Mesenchymal stem cell (in vitro differentiated cells and primary cell): ENCODE measurements at regions not wholly inside any gene's neighbourhood (a gene's known extent, or its start where the extent isn't known, plus 50 kb on each side); places are given as distances from the start of the nearest gene placed in this dataset.

Source experiments
- DNase-seq: peaks from one replicate; pipeline ENCODE4 v3.0.0-alpha.2; 2013
- H2AFZ ChIP-seq: one replicate; pipeline ENCODE4 v1.6.1; 2013; ENCODE audit warnings: low read depth, mild to moderate bottlenecking, control low read depth, inconsistent platforms, low read length, moderate library complexity
- H2AK5ac ChIP-seq: 2 replicates; pipeline ENCODE4 v1.6.1; 2013; ENCODE audit warnings: low read length, moderate library complexity, mild to moderate bottlenecking, inconsistent platforms; ENCODE audit not compliant: severe bottlenecking
- H2BK120ac ChIP-seq: one replicate; pipeline ENCODE4 v1.6.1; 2013; ENCODE audit warnings: low read depth, mild to moderate bottlenecking, inconsistent platforms, low read length, moderate library complexity
- H2BK12ac ChIP-seq, 2 experiments: one replicate each; pipeline ENCODE4 v1.6.1; 2013; ENCODE audit warnings: inconsistent platforms in 2 of 2, low read length in 2 of 2, mild to moderate bottlenecking in 2 of 2, moderate library complexity in 2 of 2, control low read depth in 1 of 2
- H2BK15ac ChIP-seq: one replicate; pipeline ENCODE4 v1.6.1; 2013; ENCODE audit warnings: mild to moderate bottlenecking, low read depth, inconsistent platforms; ENCODE audit not compliant: poor library complexity, severe bottlenecking
- H2BK5ac ChIP-seq: 2 replicates; pipeline ENCODE4 v1.6.1; 2013; ENCODE audit warnings: low read depth, mild to moderate bottlenecking, low read length, control low read depth, inconsistent platforms; ENCODE audit not compliant: poor library complexity, severe bottlenecking
- H3K14ac ChIP-seq, 2 experiments: one replicate each; pipeline ENCODE4 v1.6.1; 2013; ENCODE audit warnings: inconsistent platforms in 2 of 2, low read length in 2 of 2, control low read depth in 1 of 2, mild to moderate bottlenecking in 1 of 2, moderate library complexity in 1 of 2
- H3K18ac ChIP-seq, 2 experiments: one replicate each; pipeline ENCODE4 v1.6.1; 2013; ENCODE audit warnings: inconsistent platforms in 2 of 2, low read length in 2 of 2, control low read depth in 1 of 2, low read depth in 1 of 2, mild to moderate bottlenecking in 1 of 2
- H3K23ac ChIP-seq, 2 experiments: one replicate each; pipeline ENCODE4 v1.6.1; 2013; ENCODE audit warnings: inconsistent platforms in 2 of 2, low read length in 2 of 2, mild to moderate bottlenecking in 2 of 2, moderate library complexity in 2 of 2, control low read depth in 1 of 2
- H3K27ac ChIP-seq: 2 replicates; pipeline ENCODE4 v1.5.1; 2013; ENCODE audit warnings: mild to moderate bottlenecking, moderate library complexity, low read length, control low read depth, inconsistent platforms; ENCODE audit not compliant: poor library complexity, severe bottlenecking
- H3K27me3 ChIP-seq, 2 experiments: 2 replicates each; pipeline versions ENCODE4 v1.6.1 to v1.7.0; 2013; ENCODE audit warnings: low read length in 2 of 2, mild to moderate bottlenecking in 2 of 2, moderate library complexity in 2 of 2, control low read depth in 1 of 2, inconsistent platforms in 1 of 2; ENCODE audit not compliant: control insufficient read depth in 1 of 2, insufficient read depth in 1 of 2
- H3K36me3 ChIP-seq, 2 experiments: 2 replicates each; pipeline versions ENCODE4 v1.6.1 to v1.7.0; 2013; ENCODE audit warnings: low read length in 2 of 2, control low read depth in 1 of 2, inconsistent platforms in 1 of 2, low read depth in 1 of 2, mild to moderate bottlenecking in 1 of 2; ENCODE audit not compliant: insufficient read depth in 2 of 2, control insufficient read depth in 1 of 2
- H3K4ac ChIP-seq, 2 experiments: one replicate each; pipeline ENCODE4 v1.6.1; 2013; ENCODE audit warnings: inconsistent platforms in 2 of 2, low read length in 2 of 2, mild to moderate bottlenecking in 2 of 2, moderate library complexity in 2 of 2, control low read depth in 1 of 2, low read depth in 1 of 2
- H3K4me1 ChIP-seq: 2 replicates; pipeline ENCODE4 v1.6.1; 2013; ENCODE audit warnings: low read depth, low read length, control low read depth; ENCODE audit not compliant: control insufficient read depth, insufficient read depth
- H3K4me2 ChIP-seq: 2 replicates; pipeline ENCODE4 v1.6.1; 2013; ENCODE audit warnings: low read length, mild to moderate bottlenecking, inconsistent platforms; ENCODE audit not compliant: poor library complexity, severe bottlenecking
- H3K4me3 ChIP-seq, 2 experiments: 2 replicates each; pipeline versions ENCODE4 v1.5.1 to v1.7.0; 2013; ENCODE audit warnings: low read length in 2 of 2, mild to moderate bottlenecking in 2 of 2, control low read depth in 1 of 2, low read depth in 1 of 2; ENCODE audit not compliant: insufficient read depth in 1 of 2
- H3K79me1 ChIP-seq: replicated peaks from 2 replicates; pipeline ENCODE4 v1.6.1; 2013; ENCODE audit warnings: mild to moderate bottlenecking, control low read depth, low read length, inconsistent platforms; ENCODE audit not compliant: poor library complexity, severe bottlenecking
- H3K9ac ChIP-seq: 2 replicates; pipeline ENCODE4 v1.7.0; 2013; ENCODE audit warnings: mild to moderate bottlenecking, low read length, moderate library complexity
- H3K9me3 ChIP-seq: 2 replicates; pipeline ENCODE4 v1.7.0; 2013; ENCODE audit warnings: mild to moderate bottlenecking, low read length; ENCODE audit not compliant: control insufficient read depth
- H4K8ac ChIP-seq: one replicate; pipeline ENCODE4 v1.6.1; 2013; ENCODE audit warnings: inconsistent platforms, mild to moderate bottlenecking, low read length, moderate library complexity
- H4K91ac ChIP-seq: one replicate; pipeline ENCODE4 v1.6.1; 2013; ENCODE audit warnings: mild to moderate bottlenecking, low read length, inconsistent platforms
- WGBS: methylation state at CpG from one replicate; pipeline ENCODE4 v1.1.7; 2013; ENCODE audit warnings: mixed read lengths; 5-methylcytosine and 5-hydroxymethylcytosine counted together

DNA sequence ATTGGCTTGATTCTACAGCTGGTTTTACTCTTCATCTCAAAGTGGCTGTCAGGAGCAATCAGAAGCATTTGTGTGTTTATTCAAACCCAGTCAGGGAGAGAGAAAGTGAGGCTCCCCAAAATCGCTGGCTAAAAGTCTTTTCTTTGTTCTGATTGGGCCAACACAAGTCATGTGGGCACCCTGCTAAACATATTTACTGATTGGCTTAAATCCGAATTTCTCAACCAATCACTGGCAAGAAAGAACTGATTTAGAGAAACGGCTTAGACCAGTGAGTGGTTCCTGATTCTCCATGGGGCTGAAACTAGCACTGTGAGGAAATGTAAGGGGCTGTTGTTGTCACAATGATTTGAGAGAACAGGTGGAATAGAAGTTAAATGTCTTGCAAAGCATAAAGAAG is 98.9 kb upstream of the PDZRN3 start:
- no peak overlapping the region for H2BK15ac ChIP-seq
- DNase-seq: no peak
- no peak overlapping the region for H3K27ac ChIP-seq
- H3K27me3 ChIP-seq: no peaks in the 10 kb centered on the region
- H3K4me2 ChIP-seq: no peak overlapping the region
- no peak overlapping the region for H3K4ac ChIP-seq
- no peak overlapping the region for H2AFZ ChIP-seq
- no peak overlapping the region for H2BK12ac ChIP-seq
- 82% methylated on average over 3 of the region's 3 CpGs for WGBS
- no peak overlapping the region for H3K9ac ChIP-seq
- H3K4me1 ChIP-seq: peaks cover 5% of the 10 kb centered on the region
- no peaks in the 10 kb centered on the region for H3K9me3 ChIP-seq
- H2BK120ac ChIP-seq: no peak overlapping the region
- no peak overlapping the region for H3K4me3 ChIP-seq
- H2BK5ac ChIP-seq: no peak overlapping the region
- H2AK5ac ChIP-seq: no peak overlapping the region
- H4K91ac ChIP-seq: no peak overlapping the region
- no peaks in the 10 kb centered on the region for H3K79me1 ChIP-seq
- no peak overlapping the region for H4K8ac ChIP-seq
- no peak overlapping the region for H3K23ac ChIP-seq
- H3K18ac ChIP-seq: no peak overlapping the region
- H3K14ac ChIP-seq: no peak overlapping the region
- H3K36me3 ChIP-seq: no peaks in the 10 kb centered on the region

- peaks cover 1% of the 10 kb centered on the region for H3K4me1 ChIP-seq
- no peaks in the 10 kb centered on the region for H3K9me3 ChIP-seq
- WGBS: 3% methylated on average over 6 of the region's 6 CpGs
- no peak overlapping the region for H3K4ac ChIP-seq
- DNase-seq: peak; percentile 92
- no peak overlapping the region for H2BK15ac ChIP-seq
- H4K8ac ChIP-seq: no peak overlapping the region
- no peaks in the 10 kb centered on the region for H3K79me1 ChIP-seq
- no peak overlapping the region for H2BK5ac ChIP-seq
- H2AFZ ChIP-seq: no peak overlapping the region
- H3K18ac ChIP-seq: peak overlapping the region in 1 of 2 experiments; percentile 45
- H3K4me2 ChIP-seq: no peak overlapping the region
- H2BK12ac ChIP-seq: no peak overlapping the region
- H3K23ac ChIP-seq: no peak overlapping the region
- H2AK5ac ChIP-seq: no peak overlapping the region
- no peaks in the 10 kb centered on the region for H3K36me3 ChIP-seq
- peak overlapping the region in 1 of 2 experiments; percentile 35 for H3K4me3 ChIP-seq
- no peak overlapping the region for H4K91ac ChIP-seq
- H3K27me3 ChIP-seq: no peaks in the 10 kb centered on the region
- no peak overlapping the region for H3K14ac ChIP-seq
- H2BK120ac ChIP-seq: peak overlapping the region; percentile 27
- peak overlapping the region; percentile 79 for H3K9ac ChIP-seq
- no peak overlapping the region for H3K27ac ChIP-seq
These were observed 95.1 kb upstream of the PDZRN3 start for GRCh38 chr3:73719861-73720260.

DNA sequence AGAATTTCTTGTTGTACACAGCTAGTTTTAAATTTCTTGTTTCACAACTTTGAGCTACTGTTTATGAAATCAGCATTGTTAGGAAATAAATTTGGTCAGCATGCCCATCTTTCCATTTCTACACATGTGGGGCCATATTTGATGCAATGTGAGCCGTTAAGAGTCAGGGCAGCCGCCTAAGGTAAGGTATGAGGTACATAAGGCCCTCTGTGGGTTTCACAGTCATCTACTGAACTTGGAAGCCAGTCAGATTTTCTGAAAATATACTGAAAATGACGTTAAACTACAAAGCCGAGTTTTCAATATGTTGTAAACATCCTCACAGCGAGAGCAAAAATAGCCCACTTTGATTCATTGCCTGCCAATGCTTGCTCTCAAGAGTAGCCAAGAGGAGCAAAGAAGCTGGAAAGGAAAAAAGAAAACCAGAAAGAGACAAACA is 94.7 kb upstream of the PDZRN3 start:
- H3K18ac ChIP-seq: peak overlapping the region in 1 of 2 experiments; percentile 64
- no peak overlapping the region for H3K27ac ChIP-seq
- H3K36me3 ChIP-seq: no peaks in the 10 kb centered on the region
- no peaks in the 10 kb centered on the region for H3K9me3 ChIP-seq
- H2BK120ac ChIP-seq: peak overlapping the region; percentile 73
- no peak overlapping the region for H4K8ac ChIP-seq
- H3K4ac ChIP-seq: no peak overlapping the region
- peak overlapping the region in 1 of 2 experiments; percentile 35 for H3K4me3 ChIP-seq
- no peak overlapping the region for H2AFZ ChIP-seq
- no peak overlapping the region for H3K23ac ChIP-seq
- 5% methylated on average over 3 of the region's 5 CpGs for WGBS
- no peaks in the 10 kb centered on the region for H3K79me1 ChIP-seq
- no peak overlapping the region for H2BK15ac ChIP-seq
- no peak overlapping the region for H4K91ac ChIP-seq
- H2AK5ac ChIP-seq: no peak overlapping the region
- peak overlapping the region; percentile 55 to 59 for H2BK12ac ChIP-seq
- DNase-seq: peak; percentile 88
- no peak overlapping the region for H2BK5ac ChIP-seq
- no peaks in the 10 kb centered on the region for H3K27me3 ChIP-seq
- H3K4me2 ChIP-seq: no peak overlapping the region
- no peak overlapping the region for H3K14ac ChIP-seq
- peaks cover 1% of the 10 kb centered on the region for H3K4me1 ChIP-seq
- H3K9ac ChIP-seq: peak overlapping the region; percentile 79

DNA sequence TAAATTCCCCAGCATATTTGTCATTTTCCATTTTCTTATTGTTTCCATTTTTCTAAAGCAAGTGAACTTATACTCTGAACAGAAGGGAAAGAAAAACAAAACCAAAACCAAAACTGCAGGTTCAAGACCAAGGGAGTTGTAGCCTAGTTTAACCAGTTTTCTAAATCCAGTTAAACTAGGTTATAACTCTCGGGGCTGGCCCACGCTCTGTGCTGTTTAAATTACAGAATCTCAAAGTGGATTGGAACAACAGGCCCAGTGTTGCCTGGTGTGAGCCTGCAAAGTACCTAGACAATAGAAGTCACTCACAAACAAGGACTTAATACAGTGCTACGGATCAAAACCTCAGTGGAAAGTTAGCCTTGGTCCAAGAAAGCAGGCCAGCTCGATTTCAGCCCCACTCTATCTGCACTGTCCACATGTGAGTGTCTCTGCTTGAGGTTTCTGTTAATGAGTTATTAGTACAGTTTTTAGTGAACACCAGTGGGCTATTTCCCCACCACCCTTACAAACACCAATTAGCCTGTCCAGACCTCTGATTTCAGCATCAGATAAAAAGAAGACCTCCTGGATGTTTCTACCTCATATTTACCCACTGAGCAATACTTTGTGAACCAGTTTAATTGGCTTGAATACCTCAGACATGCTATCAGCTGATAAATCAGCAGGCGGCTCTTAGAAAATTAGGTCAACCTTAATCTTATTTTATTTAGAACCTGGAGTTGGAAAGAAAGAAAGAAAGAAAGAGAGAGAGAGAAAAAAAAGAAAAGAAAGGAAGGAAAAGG is 93.8 kb upstream of the PDZRN3 start:
- no peak overlapping the region for H3K23ac ChIP-seq
- no peak overlapping the region for H2BK5ac ChIP-seq
- peak overlapping the region; percentile 38 to 97 for H2BK12ac ChIP-seq
- H3K4me1 ChIP-seq: peaks cover 1% of the 10 kb centered on the region
- no peak overlapping the region for H2AFZ ChIP-seq
- no peak overlapping the region for H3K27ac ChIP-seq
- peak overlapping the region; percentile 34 for H4K91ac ChIP-seq
- H4K8ac ChIP-seq: no peak overlapping the region
- H2BK15ac ChIP-seq: no peak overlapping the region
- no peaks in the 10 kb centered on the region for H3K79me1 ChIP-seq
- peak overlapping the region; percentile 35 to 47 for H3K4ac ChIP-seq
- H2AK5ac ChIP-seq: no peak overlapping the region
- no peak overlapping the region for H3K4me3 ChIP-seq
- peak overlapping the region; percentile 79 for H3K9ac ChIP-seq
- no peak overlapping the region for H2BK120ac ChIP-seq
- peak overlapping the region; percentile 84 for H3K18ac ChIP-seq
- 93% methylated on average over 2 of the region's 5 CpGs for WGBS
- no peaks in the 10 kb centered on the region for H3K36me3 ChIP-seq
- no peaks in the 10 kb centered on the region for H3K27me3 ChIP-seq
- DNase-seq: no peak
- no peaks in the 10 kb centered on the region for H3K9me3 ChIP-seq
- no peak overlapping the region for H3K14ac ChIP-seq
- no peak overlapping the region for H3K4me2 ChIP-seq
